ENCODE measurements at regions not wholly inside any gene's neighbourhood (a gene's known extent, or its start where the extent isn't known, plus 50 kb on each side); places are given as distances from the start of the nearest gene placed in this dataset.
"Not testable (repeated sequence)": the region's sequence is repeated elsewhere in the genome, so short reads cannot be mapped to it uniquely, and the experiment has no call there.

DNA sequence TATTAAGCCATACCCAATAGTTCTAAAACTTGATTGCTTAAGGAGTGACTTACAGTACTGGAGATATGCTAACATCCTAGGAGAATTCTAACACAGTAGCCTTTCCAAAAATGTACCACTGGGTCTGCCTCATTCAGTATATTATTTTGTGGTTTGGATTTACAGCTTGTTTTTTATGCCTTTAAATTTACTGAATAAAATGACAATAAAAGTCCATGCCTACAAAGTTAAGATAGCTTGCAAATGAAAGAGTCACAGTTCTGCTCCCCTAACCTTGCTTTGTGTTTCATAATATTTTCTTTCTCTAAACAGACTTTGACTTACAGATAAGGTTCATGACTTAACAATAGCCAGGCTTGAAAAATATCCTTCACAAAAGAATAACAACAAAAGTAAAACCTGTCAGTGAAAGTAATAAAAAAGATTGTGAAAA is 951.1 kb upstream of the NUDT12 start:
- FAIRE-seq, result no peak
- DNase-seq (ENCODE audit: extremely low spot score, insufficient read length, low read depth), result no peak

DNA sequence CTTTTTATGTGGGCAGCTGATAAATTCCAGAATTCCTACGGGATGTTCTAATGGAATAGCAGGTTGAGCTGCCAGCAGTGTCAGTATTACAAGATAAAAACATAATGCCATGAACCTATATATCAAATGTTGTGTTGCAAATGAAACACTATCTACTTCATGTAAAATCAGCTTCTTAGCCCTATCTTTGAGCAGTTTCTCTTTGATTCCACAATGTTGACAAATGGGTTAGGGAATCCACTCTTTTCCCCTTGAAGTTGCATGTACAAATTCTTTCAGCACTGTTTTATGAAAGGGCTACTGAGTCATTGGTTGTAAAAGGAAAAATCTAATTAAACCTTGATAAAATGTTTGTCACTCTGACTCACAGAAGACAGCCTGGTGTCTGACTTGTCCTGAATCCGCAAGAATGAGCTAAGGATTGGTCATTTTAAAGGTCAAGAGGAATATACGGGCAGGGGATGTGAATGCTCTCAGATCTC is 950.6 kb upstream of the NUDT12 start:
- DNase-seq (ENCODE audit: extremely low spot score, insufficient read length, low read depth) (no peak), FAIRE-seq (no peak)

GRCh38 chr5:104512063-104512825 is 949.7 kb upstream of the NUDT12 start:
- no peak for FAIRE-seq
- no peak for DNase-seq (ENCODE audit: extremely low spot score, insufficient read length, low read depth)

GRCh38 chr5:104498281-104498680 is 935.7 kb upstream of the NUDT12 start:
- DNase-seq (ENCODE audit: extremely low spot score, insufficient read length, low read depth) (no peak), FAIRE-seq (no peak)

DNA sequence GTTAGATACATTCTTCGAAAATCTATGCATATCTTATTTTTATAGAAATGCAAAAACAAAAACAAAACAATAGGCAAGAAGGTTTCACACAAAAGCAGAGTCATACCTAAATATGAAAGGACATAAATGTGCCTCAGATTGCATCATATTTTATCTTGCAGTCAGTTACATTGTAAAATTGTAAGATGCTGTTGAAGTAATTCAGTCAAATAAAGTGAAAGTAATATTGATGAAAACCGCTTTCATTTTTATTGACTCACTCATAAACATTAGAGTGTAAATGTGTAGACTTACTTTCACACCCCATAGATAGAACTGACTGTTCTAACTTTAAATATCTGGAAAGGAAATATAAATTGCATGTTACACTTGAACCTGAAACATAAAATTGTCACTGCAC is 931.5 kb upstream of the NUDT12 start:
- no peak for DNase-seq (ENCODE audit: extremely low spot score, insufficient read length, low read depth)
- FAIRE-seq, result no peak

- no peak for DNase-seq (ENCODE audit: extremely low spot score, insufficient read length, low read depth)
Observed at GRCh38 chr5:104472811-104473210, 910.2 kb upstream of the NUDT12 start.

GRCh38 chr5:104456122-104456521 is 893.5 kb upstream of the NUDT12 start:
- FAIRE-seq (no peak), DNase-seq (ENCODE audit: extremely low spot score, insufficient read length, low read depth) (no peak)

More at GRCh38 chr5:104472811-104473210, 910.2 kb upstream of the NUDT12 start:
- FAIRE-seq, result no peak

DNA sequence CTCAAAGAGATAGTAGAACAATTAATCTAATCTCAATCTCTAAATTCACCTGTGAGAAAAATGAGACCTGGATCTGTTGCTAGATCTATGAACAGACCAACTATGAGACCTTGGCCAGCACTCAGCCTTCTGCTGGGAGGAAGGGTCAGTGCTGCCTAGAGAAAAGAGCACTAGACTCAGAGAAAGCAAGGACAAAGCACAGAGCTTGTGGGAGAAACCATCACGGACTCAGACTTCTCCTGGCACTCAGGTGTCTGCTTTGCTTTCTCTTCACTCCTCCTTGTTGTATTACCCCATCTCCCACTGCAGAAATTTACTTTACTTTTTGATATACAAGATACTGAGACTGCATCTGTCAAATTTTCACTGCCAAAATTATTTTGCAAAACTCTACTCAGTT is 890.0 kb upstream of the NUDT12 start:
- DNase-seq (ENCODE audit: extremely low spot score, insufficient read length, low read depth) (no peak), FAIRE-seq (no peak)

GRCh38 chr5:104451911-104452310 is 889.3 kb upstream of the NUDT12 start:
- DNase-seq (ENCODE audit: extremely low spot score, insufficient read length, low read depth); FAIRE-seq: not testable (repeated sequence)

GRCh38 chr5:104444656-104445055 is 882.1 kb upstream of the NUDT12 start:
- no peak for DNase-seq (ENCODE audit: extremely low spot score, insufficient read length, low read depth)
- FAIRE-seq, result no peak

- DNase-seq (ENCODE audit: extremely low spot score, insufficient read length, low read depth) (no peak), FAIRE-seq (no peak)
Observed at GRCh38 chr5:104443706-104444105, 881.1 kb upstream of the NUDT12 start.

- DNase-seq (ENCODE audit: extremely low spot score, insufficient read length, low read depth), result no peak
- FAIRE-seq, result no peak
Observed at GRCh38 chr5:104431981-104432380, 869.4 kb upstream of the NUDT12 start.

GRCh38 chr5:104431002-104431620 is 868.5 kb upstream of the NUDT12 start:
- DNase-seq (ENCODE audit: extremely low spot score, insufficient read length, low read depth) (no peak), FAIRE-seq (no peak)

- no peak for DNase-seq (ENCODE audit: extremely low spot score, insufficient read length, low read depth)
- no peak for FAIRE-seq
Observed at GRCh38 chr5:104429911-104430310, 867.3 kb upstream of the NUDT12 start.

DNA sequence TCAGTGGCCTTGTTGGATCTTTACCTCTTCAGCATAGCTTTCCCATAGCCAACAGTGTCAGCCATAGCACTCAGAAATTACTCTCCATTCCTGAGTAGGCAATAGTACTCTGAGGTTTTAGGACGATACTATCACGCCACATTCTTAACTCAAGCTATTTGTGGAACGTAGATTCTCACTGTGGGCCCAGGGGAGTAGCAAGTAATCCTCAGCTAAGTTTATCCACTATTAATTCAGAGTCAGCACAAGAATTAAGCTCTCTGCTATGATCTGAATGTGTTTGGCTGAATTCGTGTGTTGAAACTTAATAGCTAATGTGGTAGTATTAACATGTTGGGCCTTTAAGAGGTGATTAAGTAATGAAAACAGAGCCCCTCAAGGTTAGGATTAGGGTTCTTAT is 858.8 kb upstream of the NUDT12 start:
- DNase-seq (ENCODE audit: extremely low spot score, insufficient read length, low read depth), result no peak
- no peak for FAIRE-seq

DNA sequence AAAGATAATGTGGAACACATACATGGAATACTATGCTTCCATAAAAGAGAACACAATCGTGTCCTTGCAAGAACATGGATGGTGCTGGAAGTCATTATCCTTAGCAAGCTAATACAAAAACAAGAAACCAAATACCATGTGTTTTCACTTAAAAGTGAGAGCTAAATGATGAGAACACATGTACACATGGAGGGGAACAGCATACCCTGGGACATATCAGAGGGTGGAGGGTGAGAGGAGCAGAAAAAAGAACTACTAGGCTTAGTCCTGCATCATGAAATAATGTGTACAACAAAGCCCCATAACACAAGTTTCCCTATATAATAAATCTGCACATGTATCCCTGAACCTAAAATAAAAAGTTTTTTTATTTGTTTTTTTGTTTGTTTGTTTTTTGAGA is 855.5 kb upstream of the NUDT12 start:
- DNase-seq (ENCODE audit: extremely low spot score, insufficient read length, low read depth) (no peak), FAIRE-seq (no peak)

- no peak for DNase-seq (ENCODE audit: extremely low spot score, insufficient read length, low read depth)
- FAIRE-seq, result no peak
Observed at GRCh38 chr5:104412649-104413240, 850.2 kb upstream of the NUDT12 start.

GRCh38 chr5:104400941-104401340 is 838.4 kb upstream of the NUDT12 start:
- no peak for DNase-seq (ENCODE audit: extremely low spot score, insufficient read length, low read depth)
- no peak for FAIRE-seq

GRCh38 chr5:104385906-104386305 is 823.3 kb upstream of the NUDT12 start:
- FAIRE-seq (no peak), DNase-seq (ENCODE audit: extremely low spot score, insufficient read length, low read depth) (no peak)

DNA sequence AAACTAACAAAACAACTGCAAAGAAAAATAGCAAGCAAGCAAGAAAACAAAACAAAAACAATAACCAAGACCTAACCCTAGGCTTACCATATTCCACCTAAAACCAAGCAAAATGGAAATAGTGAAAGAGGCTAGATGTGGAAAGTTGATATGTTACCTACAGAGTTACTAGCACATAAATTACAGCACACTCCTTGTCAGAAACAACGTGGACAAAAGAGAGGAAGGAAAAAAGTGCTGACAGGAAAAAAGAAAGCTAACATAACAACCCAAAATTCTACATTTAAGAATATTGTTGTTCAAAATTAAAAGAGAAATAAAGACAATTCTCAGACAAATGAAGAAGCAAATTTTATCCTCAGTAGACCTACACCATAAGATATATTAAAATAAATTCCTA is 812.8 kb upstream of the NUDT12 start:
- DNase-seq (ENCODE audit: extremely low spot score, insufficient read length, low read depth) (no peak), FAIRE-seq (no peak)

GRCh38 chr5:104372796-104373195 is 810.2 kb upstream of the NUDT12 start:
- DNase-seq (ENCODE audit: extremely low spot score, insufficient read length, low read depth) (no peak), FAIRE-seq (no peak)
